SKM-1 (cell line): ENCODE measurements at regions not wholly inside any gene's neighbourhood (a gene's known extent, or its start where the extent isn't known, plus 50 kb on each side); places are given as distances from the start of the nearest gene placed in this dataset.
"Not testable (repeated sequence)": the region's sequence is repeated elsewhere in the genome, so short reads cannot be mapped to it uniquely, and the experiment has no call there.

Experiments
- DNase-seq: peaks from one replicate; lab custom pipeline; 2025; ENCODE audit not compliant: unreplicated experiment; lab: John Stamatoyannopoulos, UW

GRCh38 chr22:44650806-44651205 lies 51.2 kb upstream of the PRR5 start:
- DNase-seq: peak; percentile 16

DNA sequence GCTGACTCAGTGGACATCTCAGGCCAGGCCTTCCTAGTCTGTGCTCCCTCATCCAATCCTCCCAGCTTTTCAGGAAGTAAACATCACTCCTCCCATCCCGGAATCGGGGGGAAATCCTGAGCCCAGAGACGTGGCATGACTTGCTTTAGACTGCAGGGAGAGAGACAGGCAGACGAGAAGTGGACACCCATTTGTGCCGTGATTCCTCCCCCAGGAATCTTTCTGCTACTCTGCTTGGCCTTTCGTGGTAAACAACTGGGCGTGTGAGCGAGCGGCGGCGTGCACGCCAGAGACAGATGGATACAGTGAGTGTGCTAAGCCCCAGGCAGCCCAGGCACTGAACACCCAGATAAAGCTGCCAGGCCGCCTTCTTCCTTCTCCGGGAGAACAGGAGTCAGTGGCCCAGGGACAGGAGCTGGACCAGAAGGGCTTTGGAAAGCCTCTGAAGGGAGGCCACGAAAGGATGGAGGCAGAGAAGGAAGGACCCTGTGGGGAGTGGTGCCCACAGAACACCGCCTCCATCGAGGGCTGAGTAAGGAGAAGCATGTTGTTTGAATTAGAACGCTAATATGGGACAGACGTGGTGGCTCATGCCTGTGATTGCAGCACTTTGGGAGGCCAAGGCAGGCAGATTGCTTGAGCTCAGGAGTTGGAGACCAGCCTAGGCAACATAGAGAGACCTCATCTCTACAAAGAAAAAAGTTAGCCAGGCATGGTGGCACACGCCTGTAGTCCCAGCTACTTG lies 53.0 kb upstream of the PRR5 start:
- no peak for DNase-seq

DNA sequence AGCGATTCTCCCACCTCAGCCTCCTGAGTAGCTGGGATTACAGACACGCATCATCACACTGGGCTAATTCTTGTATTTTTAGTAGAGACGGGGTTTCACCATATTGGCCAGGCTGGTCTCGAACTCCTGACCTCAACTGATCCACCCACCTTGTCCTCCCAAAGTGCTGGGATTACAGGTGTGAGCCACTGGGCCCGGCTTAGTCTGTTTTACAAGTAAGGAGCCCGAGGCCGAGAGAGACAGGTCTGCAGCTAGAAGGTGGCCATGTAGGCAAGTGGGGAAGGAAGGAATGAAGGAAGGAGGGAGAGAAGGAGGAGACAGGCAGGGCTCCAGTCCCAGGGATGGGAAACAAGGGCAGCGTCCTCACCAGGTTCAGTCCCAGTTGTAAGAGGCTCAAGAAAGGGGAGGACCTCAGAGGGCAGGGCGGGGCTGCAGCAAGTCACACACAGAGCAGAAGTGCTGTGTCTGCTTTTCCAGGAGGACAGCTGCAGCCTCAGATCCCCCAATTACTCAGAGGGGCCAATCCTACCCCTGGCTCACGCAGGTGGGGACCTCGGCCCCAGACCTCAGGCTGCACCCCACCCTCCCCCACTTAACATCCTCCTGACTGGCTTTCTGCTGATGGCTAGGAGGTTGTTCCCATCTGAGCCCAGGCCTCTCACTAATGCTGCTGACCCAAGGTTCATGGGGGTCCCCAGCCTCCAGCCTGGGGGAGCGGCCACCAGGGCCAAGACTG lies 53.8 kb upstream of the PRR5 start:
- DNase-seq: no peak

DNA sequence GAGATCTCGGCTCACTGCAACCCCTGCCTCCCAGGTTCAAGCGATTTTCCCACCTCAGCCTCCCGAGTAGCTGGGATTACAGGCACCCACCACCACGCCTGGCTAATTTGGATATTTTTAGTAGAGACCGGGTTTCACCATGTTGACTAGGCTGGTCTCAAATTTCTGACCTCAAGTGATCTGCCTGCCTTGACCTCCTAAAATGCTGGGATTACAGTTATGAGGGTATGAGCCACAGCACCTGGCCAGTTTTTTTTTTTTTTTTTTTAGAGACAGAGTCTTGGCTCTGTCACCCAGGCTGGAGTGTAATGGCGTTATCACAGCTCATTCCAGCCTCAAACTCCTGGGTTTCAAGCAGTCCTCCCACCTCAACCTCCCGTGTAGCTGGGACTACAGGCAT lies 54.9 kb upstream of the PRR5 start:
- DNase-seq: no peak

GRCh38 chr22:44646668-44647067 lies 55.3 kb upstream of the PRR5 start:
- DNase-seq: no peak

- DNase-seq: no peak
Observed at GRCh38 chr22:44646141-44646540, 55.9 kb upstream of the PRR5 start.

- no peak for DNase-seq
Observed at GRCh38 chr22:44645531-44645930, 56.5 kb upstream of the PRR5 start.

- DNase-seq: no peak
Observed at GRCh38 chr22:44645083-44645482, 56.9 kb upstream of the PRR5 start.

GRCh38 chr22:44643526-44644101 lies 58.4 kb upstream of the PRR5 start:
- not testable (repeated sequence) for DNase-seq

DNA sequence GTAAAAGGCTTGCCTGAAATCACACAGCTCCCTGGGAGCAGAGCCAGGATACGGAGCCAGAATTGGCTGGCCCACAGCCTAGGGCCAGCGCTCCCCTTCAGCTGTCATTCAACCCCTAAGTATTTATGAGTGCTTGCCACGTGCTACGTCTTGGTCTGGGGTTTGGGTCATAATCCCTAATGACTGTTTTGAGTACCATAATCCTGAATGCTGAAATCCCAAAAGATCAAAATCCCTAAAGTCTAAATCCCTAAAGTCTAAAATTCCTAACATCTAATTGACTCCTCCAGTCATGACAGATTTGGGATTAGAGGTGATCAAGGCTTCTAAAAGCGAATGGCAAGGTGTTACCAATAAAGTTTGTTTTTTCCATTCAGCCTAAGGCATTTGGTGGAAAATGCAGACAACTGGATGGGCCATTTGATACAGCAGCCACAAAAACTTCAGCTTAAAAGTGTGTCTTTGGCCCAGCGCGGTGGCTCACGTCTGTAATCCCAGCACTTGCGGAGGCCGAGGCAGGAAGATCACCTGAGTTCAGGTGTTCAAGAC lies 59.8 kb upstream of the PRR5 start:
- DNase-seq: no peak

- no peak for DNase-seq
Observed at GRCh38 chr22:44640618-44641155, 61.3 kb upstream of the PRR5 start.

DNA sequence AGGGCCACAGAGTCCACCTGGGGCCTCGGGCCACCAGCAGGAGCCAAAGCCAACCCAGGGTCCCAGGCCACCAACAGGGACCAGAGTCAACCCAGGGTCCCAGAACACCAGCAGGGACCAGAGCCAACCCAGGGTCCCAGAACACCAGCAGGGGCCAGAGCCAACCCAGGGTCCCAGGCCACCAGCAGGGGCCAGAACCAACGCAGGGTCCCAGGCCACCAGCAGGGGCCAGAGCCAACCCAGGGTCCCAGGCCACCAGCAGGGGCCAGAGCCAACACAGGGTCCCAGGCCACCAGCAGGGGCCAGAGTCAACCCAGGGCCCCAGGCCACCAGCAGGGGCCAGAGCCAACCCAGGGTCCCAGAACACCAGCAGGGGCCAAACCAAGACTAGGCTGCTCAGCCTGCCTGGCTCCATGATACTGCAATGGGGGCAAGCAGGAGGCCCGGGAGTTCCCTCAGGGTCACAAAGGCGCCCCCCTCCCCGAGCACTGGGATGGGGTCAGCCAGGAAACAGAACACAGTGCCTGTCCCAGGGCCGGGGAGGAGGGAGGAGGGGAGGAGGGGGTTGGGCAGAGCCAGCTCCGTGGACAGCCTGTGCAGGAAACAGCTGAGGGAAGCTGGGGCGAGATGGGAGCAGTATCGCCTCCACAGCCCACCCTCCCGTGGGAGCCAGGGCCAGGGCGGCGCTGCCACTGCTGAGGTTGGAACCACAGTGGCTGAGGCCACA lies 62.0 kb upstream of the PRR5 start:
- DNase-seq: no peak

DNA sequence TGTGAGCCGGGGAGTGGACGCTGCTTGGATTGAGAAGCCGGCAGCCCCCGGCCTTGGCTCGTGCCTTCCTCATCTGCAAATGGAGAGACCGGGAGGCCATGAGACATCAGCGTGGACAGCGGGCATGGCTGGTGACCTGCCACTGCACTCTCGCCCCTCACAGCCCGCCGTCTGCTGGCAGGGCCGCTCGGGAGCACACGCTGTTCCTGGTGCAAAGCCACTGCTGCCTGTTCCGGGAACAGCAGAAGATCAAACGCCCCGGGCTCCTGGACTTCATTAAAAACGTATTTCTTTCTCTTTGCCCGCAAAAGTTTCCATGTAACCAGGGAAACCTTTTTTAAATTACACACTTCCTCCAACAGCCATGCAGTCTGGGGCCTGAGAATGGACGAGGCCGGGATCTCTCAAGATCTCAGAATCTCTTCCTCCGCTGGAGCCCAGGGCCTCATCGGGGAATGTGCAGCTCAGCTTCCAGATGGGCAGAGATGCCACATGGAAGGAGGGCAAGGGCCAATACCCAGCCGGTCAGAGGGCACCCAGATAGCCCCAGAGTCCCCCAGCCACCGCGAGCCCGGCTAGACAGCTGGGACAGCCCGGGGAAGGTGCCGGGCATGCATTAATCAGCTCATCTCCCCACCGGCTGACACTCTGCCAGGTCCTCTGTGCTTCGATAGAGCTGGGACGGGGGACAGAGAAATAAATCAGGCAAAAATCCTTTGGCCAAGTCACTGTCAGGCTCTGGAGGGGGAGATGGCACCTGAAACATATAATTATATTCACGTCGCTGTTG lies 62.8 kb upstream of the PRR5 start:
- DNase-seq: no peak

- not testable (repeated sequence) for DNase-seq
Observed at GRCh38 chr22:44636502-44637206, 65.3 kb upstream of the PRR5 start.

GRCh38 chr22:44635567-44635966 lies 66.4 kb upstream of the PRR5 start:
- not testable (repeated sequence) for DNase-seq

- DNase-seq: no peak
Observed at GRCh38 chr22:44634426-44635321, 67.3 kb upstream of the PRR5 start.

DNA sequence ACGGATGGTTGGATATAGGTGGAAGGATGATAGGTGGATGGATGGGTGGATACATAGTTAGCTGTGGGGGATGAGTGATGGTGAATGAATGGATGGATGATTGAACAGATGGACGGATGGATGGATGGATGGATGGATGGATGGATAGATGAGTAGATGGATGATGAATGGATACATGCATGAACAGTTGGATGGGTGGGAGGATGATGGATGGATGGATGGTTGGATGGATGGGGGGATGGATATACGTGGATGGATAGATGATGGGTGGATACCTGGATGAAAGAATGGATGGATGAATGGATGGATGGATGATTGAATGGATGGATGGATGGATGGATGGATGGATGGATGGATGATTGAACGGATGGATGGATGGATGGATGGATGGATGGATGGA lies 68.4 kb upstream of the PRR5 start:
- no peak for DNase-seq

- peak; percentile 40 for DNase-seq
Observed at GRCh38 chr22:44632541-44633396, 69.2 kb upstream of the PRR5 start.
